GM21423 (cell line): ENCODE measurements at regions not wholly inside any gene's neighbourhood (a gene's known extent, or its start where the extent isn't known, plus 50 kb on each side); places are given as distances from the start of the nearest gene placed in this dataset.
"Not testable (repeated sequence)": the region's sequence is repeated elsewhere in the genome, so short reads cannot be mapped to it uniquely, and the experiment has no call there.

ENCODE experiments used
- ATAC-seq: cut with Tn5 transposase; IDR thresholded peaks from one replicate; pipeline ENCODE4 v1.9.1; 2021; ENCODE audit warnings: mild to moderate bottlenecking, moderate library complexity; ENCODE audit not compliant: unreplicated experiment

DNA sequence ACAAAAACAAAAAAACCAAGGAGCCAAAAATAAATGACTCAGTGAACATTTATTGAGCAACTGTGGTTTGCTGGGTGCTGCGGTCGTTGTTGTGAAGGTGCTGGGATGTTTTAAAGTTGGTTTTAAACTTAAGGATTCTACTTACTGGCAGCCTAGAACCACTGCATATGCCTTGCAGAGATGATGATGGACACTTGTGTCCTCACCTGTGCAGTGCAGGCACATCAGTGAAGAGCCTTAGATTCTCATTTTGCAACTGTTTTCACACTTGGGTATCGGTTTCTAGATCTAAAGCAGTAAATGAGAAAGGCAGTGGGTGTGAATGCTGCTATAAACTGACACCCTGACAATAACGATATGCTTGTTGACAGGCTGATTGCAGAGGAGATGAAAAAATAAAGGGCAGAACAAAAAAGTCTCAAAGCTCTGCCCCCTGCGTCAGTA, 68.8 kb downstream of the UTRN start:
- peak; percentile 43 for ATAC-seq

GRCh38 chr6:144359783-144360182, 74.6 kb downstream of the UTRN start:
- no peak for ATAC-seq

DNA sequence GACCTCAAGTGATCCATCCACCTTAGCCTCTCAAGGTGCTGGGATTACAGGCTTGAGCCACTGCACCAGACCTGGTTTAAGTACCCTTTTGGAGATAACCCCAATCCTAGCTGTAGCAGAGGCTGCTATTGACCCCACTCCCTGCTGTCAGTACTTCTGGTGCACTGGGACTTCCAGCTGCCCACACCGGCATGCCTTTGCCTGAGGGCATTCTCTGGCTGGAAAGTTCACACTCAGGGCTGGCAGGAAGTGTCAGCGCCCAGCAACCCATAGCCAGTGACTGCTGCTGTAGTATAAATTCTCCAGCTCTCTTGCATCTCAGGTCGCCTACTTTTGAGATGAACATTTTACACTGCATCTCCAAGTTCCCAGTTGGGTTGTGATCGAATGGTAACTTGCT, 75.3 kb downstream of the UTRN start:
- no peak for ATAC-seq

DNA sequence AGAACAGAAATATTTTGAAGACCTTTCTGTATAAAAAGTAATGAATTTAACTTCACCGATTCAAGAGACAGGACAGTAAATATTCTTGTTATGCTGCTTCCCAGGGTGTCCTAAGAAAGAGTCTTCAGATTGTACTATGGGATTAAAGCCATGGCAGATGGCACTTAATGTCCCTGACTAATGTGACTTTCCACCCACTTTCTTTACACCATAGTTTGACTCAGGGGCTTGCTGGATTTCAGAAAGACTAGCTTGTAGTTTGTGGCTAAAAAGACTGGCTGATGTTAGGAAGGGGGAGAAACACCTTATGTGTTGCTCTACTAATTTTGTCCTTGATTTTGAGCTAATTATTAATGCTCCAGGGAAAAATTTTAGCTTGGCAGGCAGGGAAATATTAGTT, 75.9 kb downstream of the UTRN start:
- ATAC-seq = no peak

GRCh38 chr6:144362042-144363018, 77.2 kb downstream of the UTRN start:
- no peak for ATAC-seq

- ATAC-seq = no peak
These were observed 79.1 kb downstream of the UTRN start for GRCh38 chr6:144364208-144364720.

DNA sequence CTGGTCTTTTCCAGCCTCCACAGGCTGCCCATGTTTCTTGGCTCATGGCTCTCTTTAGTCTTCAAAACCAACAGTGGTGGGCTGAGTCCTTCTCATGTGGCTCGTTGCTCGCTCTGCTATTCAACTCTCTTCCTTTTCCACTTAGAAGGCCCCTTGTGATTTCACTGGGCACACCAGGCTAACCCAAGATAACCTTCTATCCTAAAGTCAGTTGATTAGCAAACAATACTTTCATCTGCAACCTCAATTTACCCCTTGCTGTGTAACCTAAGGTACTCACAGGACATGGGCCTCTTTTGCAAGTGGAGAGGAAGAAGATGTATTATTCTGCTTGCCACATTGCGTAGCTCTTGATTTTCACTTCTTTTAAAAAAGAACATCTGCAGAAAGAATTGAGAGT, 79.6 kb downstream of the UTRN start:
- no peak for ATAC-seq

DNA sequence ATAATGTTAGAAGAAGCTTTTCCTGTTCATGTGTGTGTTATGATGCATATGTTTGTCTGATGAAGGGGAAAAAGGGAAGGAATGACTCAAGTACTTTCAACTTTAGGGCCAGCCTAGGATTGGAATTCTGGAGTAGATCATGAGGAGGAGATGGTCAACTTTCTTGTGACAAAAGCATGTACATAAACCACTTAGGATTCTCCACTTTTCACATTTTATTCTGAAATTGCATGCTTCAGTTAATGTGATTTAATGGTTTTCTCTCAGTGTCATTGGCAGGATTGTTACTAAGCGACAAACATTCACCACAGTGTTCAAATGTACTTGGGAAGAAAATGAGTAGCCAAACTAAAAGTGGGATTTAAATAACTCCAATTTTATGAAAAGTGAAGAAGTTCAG, 80.1 kb downstream of the UTRN start:
- no peak for ATAC-seq

DNA sequence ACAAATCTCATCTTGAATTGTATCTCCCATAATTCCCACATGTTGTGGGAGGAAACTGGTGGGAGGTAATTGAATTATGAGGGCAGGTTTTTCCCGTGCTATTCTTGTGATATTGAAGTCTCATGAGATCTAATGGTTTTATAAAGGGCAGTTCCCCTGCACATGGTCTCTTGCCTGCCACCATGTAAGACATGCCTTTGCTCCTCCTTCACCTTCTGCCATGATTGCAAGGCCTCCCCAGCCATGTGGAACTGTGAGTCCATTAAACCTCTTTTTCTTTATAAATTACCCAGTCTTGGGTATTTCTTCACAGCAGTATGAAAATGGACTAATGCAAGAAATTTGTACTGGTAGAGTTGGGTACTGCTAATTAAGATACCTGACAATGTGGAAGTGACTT, 84.6 kb downstream of the UTRN start:
- ATAC-seq = not testable (repeated sequence)

- ATAC-seq = no peak
These were observed 87.0 kb downstream of the UTRN start for GRCh38 chr6:144372116-144372515.

DNA sequence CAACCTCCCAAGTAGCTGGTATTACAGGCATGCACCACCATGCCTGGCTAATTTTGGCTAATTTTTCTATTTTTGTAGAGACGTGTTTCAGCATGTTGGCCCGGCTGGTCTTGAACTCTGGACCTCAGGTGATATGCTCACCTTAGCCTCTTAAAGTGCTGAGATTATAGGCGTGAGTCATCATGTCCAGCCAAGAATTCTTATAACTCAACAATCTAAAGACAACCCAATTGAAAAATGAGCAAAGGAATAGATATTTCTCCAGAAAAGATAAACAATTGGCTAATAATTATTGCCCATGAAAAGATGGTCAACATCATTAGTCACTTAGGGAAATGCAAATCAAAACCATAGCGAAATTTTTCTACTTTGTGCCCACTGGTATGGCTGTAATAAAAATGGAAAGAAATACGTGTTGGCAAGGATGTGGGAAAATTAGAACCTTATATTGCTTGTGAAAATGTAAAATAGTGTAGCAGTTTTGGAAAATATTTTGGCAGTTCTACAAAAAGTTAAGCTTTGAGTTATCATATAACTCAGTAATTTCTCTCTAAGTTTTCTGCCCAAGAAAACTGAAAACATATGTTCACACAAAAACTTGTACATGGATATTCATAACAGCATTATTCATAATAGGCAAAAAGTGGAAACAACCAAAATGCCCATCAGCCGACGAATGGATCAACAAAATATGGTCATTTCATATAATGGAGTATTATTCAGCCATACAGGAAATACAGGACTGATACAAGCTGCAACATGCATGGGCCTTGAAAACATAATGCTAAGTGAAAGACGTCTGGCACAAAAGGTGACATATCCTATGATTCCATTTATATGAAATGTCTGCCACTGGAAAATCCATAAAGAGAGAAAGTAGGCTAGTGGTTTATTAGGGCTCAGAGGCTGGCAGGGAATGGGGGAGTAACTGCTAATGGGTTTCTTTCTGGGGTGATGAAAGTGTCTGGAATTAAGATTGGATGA, 87.8 kb downstream of the UTRN start:
- no peak for ATAC-seq

GRCh38 chr6:144374525-144374924, 89.4 kb downstream of the UTRN start:
- ATAC-seq = not testable (repeated sequence)

DNA sequence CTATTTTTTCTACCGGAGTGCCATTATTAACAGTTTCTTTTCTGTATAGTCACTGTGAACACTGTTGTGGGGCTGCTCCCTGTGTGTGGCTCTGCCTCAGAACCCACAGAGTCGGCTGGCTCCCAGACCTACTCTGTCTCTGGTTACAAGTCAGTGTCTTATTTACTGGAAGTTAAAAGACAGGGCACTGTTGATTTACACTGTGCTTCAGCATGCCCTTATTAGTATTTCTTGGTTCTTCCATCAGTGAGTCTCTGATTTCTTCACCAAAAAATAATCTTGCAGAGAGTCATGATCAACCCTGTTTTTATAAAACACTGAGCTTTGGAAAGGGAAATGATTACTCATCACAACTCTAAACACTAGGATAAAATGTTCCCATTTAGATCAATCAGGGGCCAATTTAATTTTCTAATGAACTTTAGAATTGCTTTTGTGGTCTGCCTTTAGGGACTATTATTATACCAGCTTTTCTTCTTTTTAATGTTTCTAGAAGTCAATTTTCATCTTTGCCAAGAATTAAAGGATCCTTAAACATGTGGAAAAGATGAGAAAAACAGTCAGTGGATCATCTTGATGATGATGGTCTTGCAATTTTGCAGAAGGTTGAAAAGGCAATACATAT, 92.6 kb downstream of the UTRN start:
- no peak for ATAC-seq

DNA sequence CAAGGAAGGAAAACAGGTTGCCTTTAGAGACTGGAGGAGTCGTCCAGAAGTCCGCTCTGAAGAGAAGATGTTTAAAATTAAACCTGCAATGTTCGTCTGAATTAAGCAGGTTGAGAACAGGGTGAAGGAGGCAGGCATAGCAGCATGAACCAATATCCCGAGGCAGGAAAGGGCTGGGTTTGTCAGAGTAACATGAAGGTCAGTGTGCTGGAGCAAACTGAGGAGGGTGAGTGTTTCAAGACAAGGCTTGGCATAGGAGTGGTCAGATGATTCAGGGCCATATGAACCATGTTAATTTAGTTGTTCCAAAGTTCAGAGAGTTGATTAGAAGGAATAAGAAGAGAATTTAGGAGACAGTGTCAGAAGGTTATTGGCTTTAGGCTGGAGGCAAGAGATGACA, 93.3 kb downstream of the UTRN start:
- no peak for ATAC-seq

DNA sequence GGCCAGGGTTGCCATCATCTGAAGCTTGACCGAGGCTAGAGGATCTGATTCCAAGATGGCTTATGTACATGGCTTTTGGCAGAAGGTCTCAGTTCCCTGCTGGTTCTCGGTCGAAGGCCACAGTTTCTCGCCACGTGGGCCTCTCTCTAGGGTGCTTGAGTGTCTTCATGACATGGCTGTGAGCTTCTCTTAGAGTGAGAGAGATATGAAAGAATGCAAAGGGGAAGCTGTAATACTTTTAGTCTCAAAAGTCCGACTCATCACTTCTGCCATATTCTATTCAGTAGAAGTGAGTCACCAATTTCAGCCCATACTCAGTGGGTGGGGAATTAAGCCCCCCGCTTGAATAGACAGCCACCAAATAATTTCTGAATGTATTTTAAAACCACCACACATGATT, 94.2 kb downstream of the UTRN start:
- ATAC-seq = no peak

DNA sequence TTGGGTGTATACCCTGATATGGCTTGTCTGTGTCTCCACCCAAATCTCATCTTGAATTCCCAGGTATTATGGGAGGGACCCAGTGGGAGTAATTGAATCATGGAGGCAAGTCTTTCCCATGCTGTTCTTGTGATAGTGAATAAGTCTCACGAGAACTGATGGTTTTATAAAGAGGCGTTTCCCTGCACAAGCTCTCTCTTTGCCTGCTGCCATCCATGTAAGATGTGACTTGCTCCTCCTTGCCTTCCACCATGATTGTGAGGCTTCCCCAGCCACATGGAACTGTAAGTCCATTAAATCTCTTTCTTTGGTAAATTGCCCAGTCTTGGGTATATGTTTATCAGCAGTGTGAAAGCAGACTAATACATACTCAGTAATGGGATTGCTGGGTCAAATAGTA, 96.4 kb downstream of the UTRN start:
- ATAC-seq = not testable (repeated sequence)

DNA sequence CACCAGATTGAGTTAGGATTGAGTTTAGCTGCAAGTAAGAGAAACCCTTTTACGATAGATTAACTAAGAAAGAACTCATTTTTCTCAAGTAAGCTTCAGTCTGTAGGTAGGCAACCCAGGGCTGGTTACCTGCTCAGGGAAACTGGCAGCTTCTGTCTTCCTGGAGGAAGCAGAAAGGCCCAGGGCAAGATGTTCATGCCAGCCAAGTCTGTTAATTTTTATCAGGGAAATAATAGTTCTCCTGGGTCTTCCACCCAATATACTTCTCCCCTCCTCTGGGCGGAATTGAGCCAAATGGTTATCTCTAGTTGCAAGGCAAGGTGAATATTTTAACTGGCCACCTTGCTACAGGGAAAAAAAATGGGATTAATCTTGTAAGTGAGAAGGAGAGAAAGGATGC, 98.2 kb downstream of the UTRN start:
- no peak for ATAC-seq

DNA sequence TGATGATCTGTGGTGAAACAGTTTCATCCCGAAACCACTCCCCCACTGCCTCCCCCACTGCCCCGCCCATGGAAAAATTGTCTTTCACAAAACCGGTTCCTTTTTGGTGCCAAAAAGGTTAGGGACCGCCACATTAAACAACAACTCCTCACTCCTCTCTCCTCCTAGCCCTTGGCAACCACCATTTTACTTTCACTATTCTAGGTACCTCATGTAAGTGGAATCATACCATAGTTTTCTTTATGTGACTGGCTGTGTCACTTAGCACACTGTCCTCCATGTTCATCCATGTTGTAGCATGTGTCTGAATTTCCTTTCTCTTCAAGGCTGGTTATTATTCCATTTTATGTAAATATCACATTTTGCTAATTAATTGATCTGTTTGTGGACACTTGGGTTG, 99.3 kb downstream of the UTRN start:
- ATAC-seq = no peak

- not testable (repeated sequence) for ATAC-seq
These were observed 104.3 kb downstream of the UTRN start for GRCh38 chr6:144389474-144389873.

GRCh38 chr6:144390202-144390601, 105.1 kb downstream of the UTRN start:
- no peak for ATAC-seq

DNA sequence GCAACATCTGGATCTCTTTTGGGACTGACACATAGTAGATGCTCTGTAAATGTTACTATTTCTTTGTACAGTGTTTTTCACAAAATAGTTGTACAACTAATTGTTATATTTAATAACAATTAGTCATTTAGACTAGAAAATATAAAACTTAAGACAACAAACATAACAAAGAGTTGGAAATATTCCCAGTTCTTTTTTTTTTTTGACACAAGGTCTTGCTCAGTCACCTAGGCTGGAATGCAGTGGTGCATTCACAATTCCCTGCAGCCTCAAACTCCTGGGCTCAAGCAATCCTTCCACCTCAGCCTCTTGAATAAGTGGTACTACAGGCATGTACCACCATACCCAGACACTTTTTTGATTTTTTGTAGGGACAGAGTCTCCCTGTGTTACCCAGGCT, 105.8 kb downstream of the UTRN start:
- ATAC-seq = no peak
